ENCODE measurements at regions not wholly inside any gene's neighbourhood (a gene's known extent, or its start where the extent isn't known, plus 50 kb on each side); places are given as distances from the start of the nearest gene placed in this dataset.
"Not testable (repeated sequence)": the region's sequence is repeated elsewhere in the genome, so short reads cannot be mapped to it uniquely, and the experiment has no call there.

DNA sequence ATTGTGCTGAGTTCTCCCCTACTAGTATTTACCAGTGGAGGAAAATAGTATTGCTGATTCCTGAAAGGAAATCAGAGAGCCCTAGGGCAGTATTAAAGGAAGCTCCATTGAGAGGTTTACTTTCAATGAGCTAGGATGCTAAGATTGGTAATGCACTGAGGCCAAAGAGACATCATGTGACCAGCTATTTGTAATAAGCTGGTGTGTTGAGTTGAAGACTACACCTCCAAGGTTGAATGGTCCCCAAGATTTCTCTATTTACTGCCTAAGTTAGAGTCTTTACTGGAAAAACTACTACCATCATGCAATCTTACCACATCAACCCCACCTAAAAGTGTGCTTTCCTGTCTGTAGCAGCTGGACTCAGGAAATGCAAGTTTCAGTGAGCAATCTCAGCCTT is 151.5 kb upstream of the GJE1 start:
- Histone ChIP-seq H3K4me1 (no peaks in the 10 kb centered on the region), H3K4me3 (no peak overlapping the region), H3K27me3 (no peaks in the 10 kb centered on the region), H3K36me3 (no peaks in the 10 kb centered on the region), H3K9me3 (no peaks in the 10 kb centered on the region), H3K27ac (no peak overlapping the region)
- no peak for DNase-seq
- in situ Hi-C loops (cut with MboI; ENCODE audit: low sequenced_read_pairs in 4 of 4) (no loop called here), intact Hi-C loops (cut with DNase I; ENCODE audit: low total_unique reads) (no loop called here)
- TF ChIP-seq POLR2A (IDR thresholded peaks at IDR 0.05) = no peak
- TF ChIP-seq, protein P1, sequence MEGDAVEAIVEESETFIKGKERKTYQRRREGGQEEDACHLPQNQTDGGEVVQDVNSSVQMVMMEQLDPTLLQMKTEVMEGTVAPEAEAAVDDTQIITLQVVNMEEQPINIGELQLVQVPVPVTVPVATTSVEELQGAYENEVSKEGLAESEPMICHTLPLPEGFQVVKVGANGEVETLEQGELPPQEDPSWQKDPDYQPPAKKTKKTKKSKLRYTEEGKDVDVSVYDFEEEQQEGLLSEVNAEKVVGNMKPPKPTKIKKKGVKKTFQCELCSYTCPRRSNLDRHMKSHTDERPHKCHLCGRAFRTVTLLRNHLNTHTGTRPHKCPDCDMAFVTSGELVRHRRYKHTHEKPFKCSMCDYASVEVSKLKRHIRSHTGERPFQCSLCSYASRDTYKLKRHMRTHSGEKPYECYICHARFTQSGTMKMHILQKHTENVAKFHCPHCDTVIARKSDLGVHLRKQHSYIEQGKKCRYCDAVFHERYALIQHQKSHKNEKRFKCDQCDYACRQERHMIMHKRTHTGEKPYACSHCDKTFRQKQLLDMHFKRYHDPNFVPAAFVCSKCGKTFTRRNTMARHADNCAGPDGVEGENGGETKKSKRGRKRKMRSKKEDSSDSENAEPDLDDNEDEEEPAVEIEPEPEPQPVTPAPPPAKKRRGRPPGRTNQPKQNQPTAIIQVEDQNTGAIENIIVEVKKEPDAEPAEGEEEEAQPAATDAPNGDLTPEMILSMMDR (IDR thresholded peaks at IDR 0.05 in 4 of 5, conservative IDR thresholded peaks at IDR 0.05 in 1 of 5) = no peak
- no peak for ATAC-seq

DNA sequence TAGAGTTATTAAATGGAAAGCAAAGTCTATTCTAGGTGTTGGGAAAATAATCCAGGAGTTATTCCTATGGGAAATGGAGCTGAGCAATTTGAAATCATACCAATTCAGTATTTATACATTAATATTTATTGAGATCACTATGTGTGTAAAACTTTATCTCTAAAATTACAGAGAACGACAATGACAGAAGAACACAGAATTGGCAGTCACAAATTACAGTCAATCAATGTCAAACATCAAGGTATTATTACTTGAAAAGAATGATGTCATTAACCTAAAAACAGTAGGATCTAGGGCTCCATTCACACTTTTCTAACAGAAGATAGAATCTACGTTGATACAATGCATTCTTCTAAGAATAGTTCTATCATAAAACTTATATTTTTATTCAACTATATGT is 154.9 kb upstream of the GJE1 start:
- Histone ChIP-seq H3K27me3 (no peaks in the 10 kb centered on the region), H3K36me3 (no peaks in the 10 kb centered on the region), H3K4me1 (no peaks in the 10 kb centered on the region), H3K9me3 (no peaks in the 10 kb centered on the region), H3K4me3 (no peak overlapping the region), H3K27ac (no peak overlapping the region)
- in situ Hi-C loops (cut with MboI; ENCODE audit: low sequenced_read_pairs in 4 of 4) (no loop called here), intact Hi-C loops (cut with DNase I; ENCODE audit: low total_unique reads) (no loop called here)
- ATAC-seq (no peak), DNase-seq (no peak)
- TF ChIP-seq, protein P1 (IDR thresholded peaks at IDR 0.05 in 4 of 5, conservative IDR thresholded peaks at IDR 0.05 in 1 of 5) = no peak
- no peak for TF ChIP-seq POLR2A (IDR thresholded peaks at IDR 0.05)

DNA sequence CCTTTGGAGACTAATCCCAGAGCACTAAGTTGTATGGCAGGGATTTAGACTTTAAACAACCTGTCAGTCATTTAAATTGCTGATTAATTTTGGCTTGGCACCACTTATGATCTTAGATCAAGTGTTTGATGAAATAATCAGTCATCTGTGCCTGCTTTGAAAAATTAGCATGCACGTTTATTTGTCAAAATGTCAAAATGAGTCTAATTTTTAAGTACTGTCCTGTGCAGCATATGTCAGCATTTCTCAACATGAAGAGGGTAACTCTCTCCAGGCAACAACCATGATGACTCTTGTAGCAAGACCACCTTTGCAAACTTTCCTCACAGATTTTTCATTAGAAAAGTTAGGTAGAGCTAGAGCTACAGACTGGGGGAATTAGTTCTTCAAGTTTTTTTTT is 155.7 kb upstream of the GJE1 start:
- no peaks in the 10 kb centered on the region for H3K36me3 ChIP-seq
- H3K9me3 ChIP-seq = no peaks in the 10 kb centered on the region
- in situ Hi-C loops (cut with MboI; ENCODE audit: low sequenced_read_pairs in 4 of 4) (no loop called here), intact Hi-C loops (cut with DNase I; ENCODE audit: low total_unique reads) (no loop called here)
- no peak overlapping the region for H3K4me3 ChIP-seq
- no peaks in the 10 kb centered on the region for H3K27me3 ChIP-seq
- H3K4me1 ChIP-seq = no peaks in the 10 kb centered on the region
- TF ChIP-seq POLR2A (IDR thresholded peaks at IDR 0.05) = no peak
- TF ChIP-seq, protein P1 (IDR thresholded peaks at IDR 0.05 in 4 of 5, conservative IDR thresholded peaks at IDR 0.05 in 1 of 5) = no peak
- H3K27ac ChIP-seq = no peak overlapping the region
- no peak for DNase-seq
- ATAC-seq = no peak

DNA sequence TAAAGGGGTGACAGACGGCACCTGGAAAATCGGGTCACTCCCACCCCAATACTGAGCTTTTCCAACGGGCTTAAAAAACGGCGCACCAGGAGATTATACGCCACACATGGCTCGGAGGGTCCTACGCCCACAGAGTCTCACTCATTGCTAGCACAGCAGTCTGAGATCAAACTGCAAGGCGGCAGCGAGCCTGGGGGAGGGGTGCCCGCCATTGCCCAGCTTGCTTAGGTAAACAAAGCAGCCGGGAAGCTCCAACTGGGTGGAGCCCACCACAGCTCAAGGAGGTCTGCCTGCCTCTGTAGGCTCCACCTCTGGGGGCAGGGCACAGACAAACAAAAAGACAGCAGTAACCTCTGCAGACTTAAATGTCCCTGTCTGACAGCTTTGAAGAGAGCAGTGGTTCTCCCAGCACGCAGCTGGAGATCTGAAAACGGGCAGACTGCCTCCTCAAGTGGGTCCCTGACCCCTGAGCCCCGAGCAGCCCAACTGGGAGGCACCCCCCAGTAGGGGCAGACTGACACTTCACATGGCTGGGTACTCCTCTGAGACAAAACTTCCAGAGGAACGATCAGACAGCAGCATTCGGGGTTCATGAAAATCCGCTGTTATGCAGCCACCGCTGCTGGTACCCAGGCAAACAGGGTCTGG is 162.8 kb upstream of the GJE1 start:
- ATAC-seq; H3K9me3 ChIP-seq; H3K27ac ChIP-seq; H3K27me3 ChIP-seq; intact Hi-C loops (cut with DNase I; ENCODE audit: low total_unique reads); H3K4me3 ChIP-seq; H3K36me3 ChIP-seq; in situ Hi-C loops (cut with MboI; ENCODE audit: low sequenced_read_pairs in 4 of 4); H3K4me1 ChIP-seq; DNase-seq: not testable (repeated sequence)

DNA sequence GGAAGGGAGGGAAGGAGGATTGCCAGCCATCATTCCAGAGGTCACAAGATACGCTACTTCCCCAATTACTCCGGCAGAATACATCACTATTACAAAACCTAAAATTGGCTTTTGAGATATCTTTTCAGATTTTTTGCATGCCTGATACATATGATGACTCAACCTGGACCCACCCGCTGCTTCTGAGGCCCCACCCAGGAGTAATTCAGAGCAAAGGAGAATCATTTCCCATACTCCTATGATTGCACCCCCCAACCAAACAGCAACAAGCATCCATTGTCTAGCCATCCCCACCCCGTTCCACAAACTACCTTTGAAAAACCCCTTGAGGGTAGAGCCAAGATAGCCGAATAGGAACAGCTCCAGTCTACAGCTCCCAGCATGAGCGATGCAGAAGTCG is 163.5 kb upstream of the GJE1 start:
- H3K27me3 ChIP-seq = no peaks in the 10 kb centered on the region
- no peaks in the 10 kb centered on the region for H3K9me3 ChIP-seq
- no peaks in the 10 kb centered on the region for H3K36me3 ChIP-seq
- in situ Hi-C loops (cut with MboI; ENCODE audit: low sequenced_read_pairs in 4 of 4) = no loop called here
- intact Hi-C loops (cut with DNase I; ENCODE audit: low total_unique reads) = no loop called here
- H3K4me1 ChIP-seq = no peaks in the 10 kb centered on the region
- no peak overlapping the region for H3K27ac ChIP-seq
- no peak overlapping the region for H3K4me3 ChIP-seq
- DNase-seq (no peak), ATAC-seq (no peak)
- TF ChIP-seq POLR2A (IDR thresholded peaks at IDR 0.05) = no peak
- TF ChIP-seq, protein P1 (IDR thresholded peaks at IDR 0.05 in 4 of 5, conservative IDR thresholded peaks at IDR 0.05 in 1 of 5) = no peak
